ENCODE measurements at regions not wholly inside any gene's neighbourhood (a gene's known extent, or its start where the extent isn't known, plus 50 kb on each side); places are given as distances from the start of the nearest gene placed in this dataset.

- TF ChIP-seq CTCF (IDR thresholded peaks at IDR 0.05): no peak
- TF ChIP-seq POLR2A (IDR thresholded peaks at IDR 0.05): no peak
Measured at GRCh38 chr15:75131269-75131643, 70.4 kb upstream of the C15orf39 start.

Measured in thyroid gland (tissue), 4 donors.